Activated CD8-positive, alpha-beta memory T cell treated with anti-CD3 and anti-CD28 coated beads for 48 hours (primary cell): ENCODE measurements at regions not wholly inside any gene's neighbourhood (a gene's known extent, or its start where the extent isn't known, plus 50 kb on each side); places are given as distances from the start of the nearest gene placed in this dataset.
"Not testable (repeated sequence)": the region's sequence is repeated elsewhere in the genome, so short reads cannot be mapped to it uniquely, and the experiment has no call there.

Source experiments
- DNase-seq, 3 experiments: peaks; one replicate each; pipeline ENCODE4 v3.0.0-alpha.2; 2020; ENCODE audit warnings: low read depth in 2 of 3, low spot score in 2 of 3

DNA sequence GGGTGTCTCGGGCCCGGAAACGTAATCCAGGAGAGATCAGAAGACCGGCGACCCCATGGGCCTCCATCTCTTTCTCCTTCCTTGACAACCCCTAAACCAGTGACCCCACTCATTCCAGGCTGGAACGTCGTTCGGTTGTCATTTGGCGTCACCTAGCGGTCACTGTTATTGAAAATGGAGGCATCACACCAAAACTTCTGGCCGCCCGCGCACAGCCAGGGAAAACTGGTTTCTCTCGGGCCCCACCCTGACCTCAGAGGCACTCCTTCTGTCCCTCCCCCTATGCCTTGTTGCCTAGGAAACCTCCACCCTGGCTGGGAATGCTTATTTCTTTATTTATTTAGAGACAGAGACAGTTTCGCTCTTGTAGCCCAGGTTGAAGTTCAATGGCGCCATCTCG lies 2327.3 kb upstream of the TPTE start:
- not testable (repeated sequence) for DNase-seq

DNA sequence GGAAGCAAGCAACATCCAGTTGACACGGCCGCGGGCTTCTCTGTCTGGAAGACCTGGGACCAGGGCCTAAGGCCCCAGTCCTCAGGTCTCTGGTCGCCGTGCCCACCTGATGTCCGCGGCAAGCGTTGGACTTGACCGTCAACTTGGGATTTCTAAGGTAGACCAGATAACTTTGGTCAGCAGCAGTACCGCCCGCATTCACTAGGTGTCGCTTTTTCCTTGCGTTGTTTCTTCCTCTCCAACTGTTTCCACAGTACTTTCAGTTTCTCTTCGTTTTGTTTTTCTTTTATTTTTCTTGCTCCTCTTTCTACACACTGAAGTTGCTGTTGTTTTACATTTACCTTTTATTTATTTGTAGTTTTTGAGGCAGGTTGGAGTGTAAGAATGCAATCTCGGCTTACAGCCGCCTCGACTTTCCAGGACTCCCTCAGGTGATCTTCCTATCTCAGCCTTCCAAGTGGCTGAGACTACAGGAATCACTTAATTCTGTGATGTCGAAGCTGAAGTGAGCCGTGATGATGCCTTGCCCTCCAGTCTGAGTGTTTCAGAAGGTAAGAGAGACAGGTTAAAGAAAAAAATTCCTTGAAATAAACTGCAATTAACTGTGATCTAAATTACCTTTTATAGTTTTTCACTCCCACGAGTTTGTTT lies 2323.9 kb upstream of the TPTE start:
- not testable (repeated sequence) for DNase-seq

DNA sequence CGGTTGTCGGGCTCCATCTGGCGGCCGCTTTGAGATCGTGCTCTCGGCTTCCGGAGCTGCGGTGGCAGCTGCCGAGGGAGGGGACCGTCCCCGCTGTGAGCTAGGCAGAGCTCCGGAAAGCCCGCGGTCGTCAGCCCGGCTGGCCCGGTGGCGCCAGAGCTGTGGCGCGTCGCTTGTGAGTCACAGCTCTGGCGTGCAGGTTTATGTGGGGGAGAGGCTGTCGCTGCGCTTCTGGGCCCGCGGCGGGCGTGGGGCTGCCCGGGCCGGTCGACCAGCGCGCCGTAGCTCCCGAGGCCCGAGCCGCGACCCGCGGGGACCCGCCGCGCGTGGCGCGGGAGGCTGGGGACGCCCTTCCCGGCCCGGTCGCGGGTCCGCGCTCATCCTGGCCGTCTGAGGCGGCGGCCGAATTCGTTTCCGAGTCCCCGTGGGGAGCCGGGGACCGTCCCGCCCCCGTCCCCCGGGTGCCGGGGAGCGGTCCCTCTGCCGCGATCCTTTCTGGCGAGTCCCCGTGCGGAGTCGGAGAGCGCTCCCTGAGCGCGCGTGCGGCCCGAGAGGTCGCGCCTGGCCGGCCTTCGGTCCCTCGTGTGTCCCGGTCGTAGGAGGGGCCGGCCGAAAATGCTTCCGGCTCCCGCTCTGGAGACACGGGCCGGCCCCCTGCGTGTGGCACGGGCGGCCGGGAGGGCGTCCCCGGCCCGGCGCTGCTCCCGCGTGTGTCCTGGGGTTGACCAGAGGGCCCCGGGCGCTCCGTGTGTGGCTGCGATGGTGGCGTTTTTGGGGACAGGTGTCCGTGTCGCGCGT lies 2316.1 kb upstream of the TPTE start:
- DNase-seq = not testable (repeated sequence)

DNA sequence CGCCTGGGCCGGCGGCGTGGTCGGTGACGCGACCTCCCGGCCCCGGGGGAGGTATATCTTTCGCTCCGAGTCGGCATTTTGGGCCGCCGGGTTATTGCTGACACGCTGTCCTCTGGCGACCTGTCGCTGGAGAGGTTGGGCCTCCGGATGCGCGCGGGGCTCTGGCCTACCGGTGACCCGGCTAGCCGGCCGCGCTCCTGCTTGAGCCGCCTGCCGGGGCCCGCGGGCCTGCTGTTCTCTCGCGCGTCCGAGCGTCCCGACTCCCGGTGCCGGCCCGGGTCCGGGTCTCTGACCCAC lies 2315.5 kb upstream of the TPTE start:
- not testable (repeated sequence) for DNase-seq

DNA sequence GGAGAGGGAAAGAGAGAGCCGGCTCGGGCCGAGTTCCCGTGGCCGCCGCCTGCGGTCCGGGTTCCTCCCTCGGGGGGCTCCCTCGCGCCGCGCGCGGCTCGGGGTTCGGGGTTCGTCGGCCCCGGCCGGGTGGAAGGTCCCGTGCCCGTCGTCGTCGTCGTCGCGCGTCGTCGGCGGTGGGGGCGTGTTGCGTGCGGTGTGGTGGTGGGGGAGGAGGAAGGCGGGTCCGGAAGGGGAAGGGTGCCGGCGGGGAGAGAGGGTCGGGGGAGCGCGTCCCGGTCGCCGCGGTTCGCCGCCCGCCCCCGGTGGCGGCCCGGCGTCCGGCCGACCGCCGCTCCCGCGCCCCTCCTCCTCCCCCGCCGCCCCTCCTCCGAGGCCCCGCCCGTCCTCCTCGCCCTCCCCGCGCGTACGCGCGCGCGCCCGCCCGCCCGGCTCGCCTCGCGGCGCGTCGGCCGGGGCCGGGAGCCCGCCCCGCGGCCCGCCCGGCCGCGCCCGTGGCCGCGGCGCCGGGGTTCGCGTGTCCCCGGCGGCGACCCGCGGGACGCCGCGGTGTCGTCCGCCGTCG lies 2308.3 kb upstream of the TPTE start:
- DNase-seq = peak in 1 of 3 experiments; percentile 100

DNA sequence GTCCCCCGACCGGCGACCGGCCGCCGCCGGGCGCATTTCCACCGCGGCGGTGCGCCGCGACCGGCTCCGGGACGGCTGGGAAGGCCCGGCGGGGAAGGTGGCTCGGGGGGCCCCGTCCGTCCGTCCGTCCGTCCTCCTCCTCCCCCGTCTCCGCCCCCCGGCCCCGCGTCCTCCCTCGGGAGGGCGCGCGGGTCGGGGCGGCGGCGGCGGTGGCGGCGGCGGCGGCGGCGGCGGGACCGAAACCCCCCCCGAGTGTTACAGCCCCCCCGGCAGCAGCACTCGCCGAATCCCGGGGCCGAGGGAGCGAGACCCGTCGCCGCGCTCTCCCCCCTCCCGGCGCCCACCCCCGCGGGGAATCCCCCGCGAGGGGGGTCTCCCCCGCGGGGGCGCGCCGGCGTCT lies 2306.8 kb upstream of the TPTE start:
- DNase-seq = not testable (repeated sequence)

DNA sequence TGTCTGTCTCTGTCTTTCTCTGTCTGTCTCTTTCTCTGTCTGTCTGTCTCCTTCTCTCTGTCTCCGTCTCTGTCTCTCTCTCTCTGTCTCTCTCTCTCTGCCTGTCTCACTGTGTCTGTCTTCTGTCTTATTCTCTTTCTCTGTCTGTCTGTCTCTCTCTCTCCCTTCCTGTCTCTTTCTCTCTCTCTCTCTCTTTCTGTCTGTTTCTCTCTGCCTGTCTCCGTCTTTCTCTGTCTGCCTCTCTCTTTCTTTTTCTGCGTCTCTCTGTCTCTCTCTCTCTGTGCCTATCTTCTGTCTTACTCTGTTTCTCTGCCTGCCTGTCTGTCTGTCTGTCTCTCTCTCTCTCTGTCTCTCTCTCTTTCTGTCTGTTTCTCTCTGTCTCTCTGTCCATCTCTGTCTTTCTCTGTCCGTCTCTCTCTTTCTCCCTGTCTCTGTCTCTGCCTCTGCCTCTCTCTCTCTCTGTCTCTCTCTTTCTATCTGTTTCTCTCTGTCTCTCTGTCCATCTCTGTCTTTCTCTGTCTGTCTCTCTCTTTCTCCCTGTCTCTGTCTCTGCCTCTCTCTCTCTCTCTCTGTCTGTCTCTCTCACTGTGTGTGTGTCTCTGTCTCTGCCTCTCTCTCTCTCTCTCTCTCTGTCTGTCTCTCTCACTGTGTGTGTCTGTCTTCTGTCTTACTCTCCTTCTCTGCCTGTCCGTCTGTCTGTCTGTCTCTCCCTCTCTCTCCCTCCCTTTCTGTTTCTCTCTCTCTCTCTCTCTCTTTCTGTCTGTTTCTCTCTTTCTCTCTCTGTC lies 2291.8 kb upstream of the TPTE start:
- not testable (repeated sequence) for DNase-seq

DNA sequence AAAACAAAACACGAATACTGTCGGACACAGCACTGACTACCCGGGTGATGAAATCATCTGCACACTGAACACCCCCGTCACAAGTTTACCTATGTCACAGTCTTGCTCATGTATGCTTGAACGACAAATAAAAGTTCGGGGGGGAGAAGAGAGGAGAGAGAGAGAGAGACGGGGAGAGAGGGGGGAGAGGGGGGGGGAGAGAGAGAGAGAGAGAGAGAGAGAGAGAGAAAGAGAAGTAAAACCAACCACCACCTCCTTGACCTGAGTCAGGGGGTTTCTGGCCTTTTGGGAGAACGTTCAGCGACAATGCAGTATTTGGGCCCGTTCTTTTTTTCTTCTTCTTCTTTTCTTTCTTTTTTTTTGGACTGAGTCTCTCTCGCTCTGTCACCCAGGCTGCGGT lies 2290.1 kb upstream of the TPTE start:
- not testable (repeated sequence) for DNase-seq

DNA sequence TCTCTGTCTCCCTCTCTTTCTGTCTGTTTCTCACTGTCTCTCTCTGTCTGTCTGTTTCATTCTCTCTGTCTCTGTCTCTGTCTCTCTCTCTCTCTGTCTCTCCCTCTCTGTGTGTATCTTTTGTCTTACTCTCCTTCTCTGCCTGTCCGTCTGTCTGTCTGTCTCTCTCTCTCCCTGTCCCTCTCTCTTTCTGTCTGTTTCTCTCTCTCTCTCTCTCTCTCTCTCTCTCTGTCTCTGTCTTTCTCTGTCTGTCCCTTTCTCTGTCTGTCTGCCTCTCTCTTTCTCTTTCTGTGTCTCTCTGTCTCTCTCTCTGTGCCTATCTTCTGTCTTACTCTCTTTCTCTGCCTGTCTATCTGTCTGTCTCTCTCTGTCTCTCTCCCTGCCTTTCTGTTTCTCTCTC lies 2288.4 kb upstream of the TPTE start:
- not testable (repeated sequence) for DNase-seq

DNA sequence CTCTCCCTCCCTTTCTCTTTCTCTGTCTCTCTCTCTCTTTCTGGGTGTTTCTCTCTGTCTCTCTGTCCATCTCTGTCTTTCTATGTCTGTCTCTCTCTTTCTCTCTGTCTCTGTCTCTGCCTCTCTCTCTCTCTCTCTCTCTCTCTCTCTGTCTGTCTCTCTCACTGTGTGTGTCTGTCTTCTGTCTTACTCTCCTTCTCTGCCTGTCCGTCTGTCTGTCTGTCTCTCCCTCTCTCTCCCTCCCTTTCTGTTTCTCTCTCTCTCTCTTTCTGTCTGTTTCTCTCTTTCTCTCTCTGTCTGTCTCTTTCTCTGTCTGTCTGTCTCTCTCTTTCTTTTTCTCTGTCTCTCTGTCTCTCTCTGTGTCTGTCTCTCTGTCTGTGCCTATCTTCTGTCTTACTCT lies 2287.3 kb upstream of the TPTE start:
- not testable (repeated sequence) for DNase-seq

DNA sequence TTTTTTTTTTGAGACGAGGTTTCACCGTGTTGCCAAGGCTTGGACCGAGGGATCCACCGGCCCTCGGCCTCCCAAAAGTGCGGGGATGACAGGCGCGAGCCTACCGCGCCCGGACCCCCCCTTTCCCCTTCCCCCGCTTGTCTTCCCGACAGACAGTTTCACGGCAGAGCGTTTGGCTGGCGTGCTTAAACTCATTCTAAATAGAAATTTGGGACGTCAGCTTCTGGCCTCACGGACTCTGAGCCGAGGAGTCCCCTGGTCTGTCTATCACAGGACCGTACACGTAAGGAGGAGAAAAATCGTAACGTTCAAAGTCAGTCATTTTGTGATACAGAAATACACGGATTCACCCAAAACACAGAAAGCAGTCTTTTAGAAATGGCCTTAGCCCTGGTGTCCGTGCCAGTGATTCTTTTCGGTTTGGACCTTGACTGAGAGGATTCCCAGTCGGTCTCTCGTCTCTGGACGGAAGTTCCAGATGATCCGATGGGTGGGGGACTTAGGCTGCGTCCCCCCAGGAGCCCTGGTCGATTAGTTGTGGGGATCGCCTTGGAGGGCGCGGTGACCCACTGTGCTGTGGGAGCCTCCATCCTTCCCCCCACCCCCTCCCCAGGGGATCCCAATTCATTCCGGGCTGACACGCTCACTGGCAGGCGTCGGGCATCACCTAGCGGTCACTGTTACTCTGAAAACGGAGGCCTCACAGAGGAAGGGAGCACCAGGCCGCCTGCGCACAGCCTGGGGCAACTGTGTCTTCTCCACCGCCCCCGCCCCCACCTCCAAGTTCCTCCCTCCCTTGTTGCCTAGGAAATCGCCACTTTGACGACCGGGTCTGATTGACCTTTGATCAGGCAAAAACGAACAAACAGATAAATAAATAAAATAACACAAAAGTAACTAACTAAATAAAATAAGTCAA lies 2276.4 kb upstream of the TPTE start:
- not testable (repeated sequence) for DNase-seq

DNA sequence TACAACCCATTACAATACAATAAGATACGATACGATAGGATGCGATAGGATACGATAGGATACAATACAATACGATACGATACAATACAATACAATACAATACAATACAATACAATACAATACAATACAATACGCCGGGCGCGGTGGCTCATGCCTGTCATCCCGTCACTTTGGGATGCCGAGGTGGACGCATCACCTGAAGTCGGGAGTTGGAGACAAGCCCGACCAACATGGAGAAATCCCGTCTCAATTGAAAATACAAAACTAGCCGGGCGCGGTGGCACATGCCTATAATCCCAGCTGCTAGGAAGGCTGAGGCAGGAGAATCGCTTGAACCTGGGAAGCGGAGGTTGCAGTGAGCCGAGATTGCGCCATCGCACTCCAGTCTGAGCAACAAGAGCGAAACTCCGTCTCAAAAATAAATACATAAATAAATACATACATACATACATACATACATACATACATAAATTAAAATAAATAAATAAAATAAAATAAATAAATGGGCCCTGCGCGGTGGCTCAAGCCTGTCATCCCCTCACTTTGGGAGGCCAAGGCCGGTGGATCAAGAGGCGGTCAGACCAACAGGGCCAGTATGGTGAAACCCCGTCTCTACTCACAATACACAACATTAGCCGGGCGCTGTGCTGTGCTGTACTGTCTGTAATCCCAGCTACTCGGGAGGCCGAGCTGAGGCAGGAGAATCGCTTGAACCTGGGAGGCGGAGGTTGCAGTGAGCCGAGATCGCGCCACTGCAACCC lies 2275.6 kb upstream of the TPTE start:
- DNase-seq = not testable (repeated sequence)

DNA sequence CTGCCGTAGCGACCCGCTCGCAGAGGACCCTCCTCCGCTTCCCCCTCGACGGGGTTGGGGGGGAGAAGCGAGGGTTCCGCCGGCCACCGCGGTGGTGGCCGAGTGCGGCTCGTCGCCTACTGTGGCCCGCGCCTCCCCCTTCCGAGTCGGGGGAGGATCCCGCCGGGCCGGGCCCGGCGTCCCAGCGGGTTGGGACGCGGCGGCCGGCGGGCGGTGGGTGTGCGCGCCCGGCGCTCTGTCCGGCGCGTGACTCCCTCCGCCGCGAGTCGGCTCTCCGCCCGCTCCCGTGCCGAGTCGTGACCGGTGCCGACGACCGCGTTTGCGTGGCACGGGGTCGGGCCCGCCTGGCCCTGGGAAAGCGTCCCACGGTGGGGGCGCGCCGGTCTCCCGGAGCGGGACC lies 2269.7 kb upstream of the TPTE start:
- DNase-seq = not testable (repeated sequence)

DNA sequence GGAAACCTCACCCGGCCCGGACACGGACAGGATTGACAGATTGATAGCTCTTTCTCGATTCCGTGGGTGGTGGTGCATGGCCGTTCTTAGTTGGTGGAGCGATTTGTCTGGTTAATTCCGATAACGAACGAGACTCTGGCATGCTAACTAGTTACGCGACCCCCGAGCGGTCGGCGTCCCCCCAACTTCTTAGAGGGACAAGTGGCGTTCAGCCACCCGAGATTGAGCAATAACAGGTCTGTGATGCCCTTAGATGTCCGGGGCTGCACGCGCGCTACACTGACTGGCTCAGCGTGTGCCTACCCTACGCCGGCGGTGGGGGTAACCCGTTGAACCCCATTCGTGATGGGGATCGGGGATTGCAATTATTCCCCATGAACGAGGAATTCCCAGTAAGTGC lies 2266.3 kb upstream of the TPTE start:
- DNase-seq = peak in 1 of 3 experiments; percentile 1

DNA sequence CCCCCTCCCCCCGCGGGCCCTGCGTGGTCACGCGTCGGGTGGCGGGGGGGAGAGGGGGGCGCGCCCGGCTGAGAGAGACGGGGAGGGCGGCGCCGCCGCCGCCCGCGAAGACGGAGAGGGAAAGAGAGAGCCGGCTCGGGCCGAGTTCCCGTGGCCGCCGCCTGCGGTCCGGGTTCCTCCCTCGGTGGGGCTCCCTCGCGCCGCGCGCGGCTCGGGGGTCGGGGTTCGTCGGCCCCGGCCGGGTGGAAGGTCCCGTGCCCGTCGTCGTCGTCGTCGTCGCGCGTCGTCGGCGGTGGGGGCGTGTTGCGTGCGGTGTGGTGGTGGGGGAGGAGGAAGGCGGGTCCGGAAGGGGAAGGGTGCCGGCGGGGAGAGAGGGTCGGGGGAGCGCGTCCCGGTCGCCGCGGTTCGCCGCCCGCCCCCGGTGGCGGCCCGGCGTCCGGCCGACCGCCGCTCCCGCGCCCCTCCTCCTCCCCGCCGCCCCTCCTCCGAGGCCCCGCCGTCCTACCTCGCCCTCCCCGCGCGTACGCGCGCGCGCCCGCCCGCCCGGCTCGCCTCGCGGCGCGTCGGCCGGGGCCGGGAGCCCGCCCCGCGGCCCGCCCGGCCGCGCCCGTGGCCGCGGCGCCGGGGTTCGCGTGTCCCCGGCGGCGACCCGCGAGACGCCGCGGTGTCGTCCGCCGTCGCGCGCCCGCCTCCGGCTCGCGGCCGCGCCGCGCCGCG lies 2264.1 kb upstream of the TPTE start:
- DNase-seq = peak; percentile 13 to 40 (median 18)

DNA sequence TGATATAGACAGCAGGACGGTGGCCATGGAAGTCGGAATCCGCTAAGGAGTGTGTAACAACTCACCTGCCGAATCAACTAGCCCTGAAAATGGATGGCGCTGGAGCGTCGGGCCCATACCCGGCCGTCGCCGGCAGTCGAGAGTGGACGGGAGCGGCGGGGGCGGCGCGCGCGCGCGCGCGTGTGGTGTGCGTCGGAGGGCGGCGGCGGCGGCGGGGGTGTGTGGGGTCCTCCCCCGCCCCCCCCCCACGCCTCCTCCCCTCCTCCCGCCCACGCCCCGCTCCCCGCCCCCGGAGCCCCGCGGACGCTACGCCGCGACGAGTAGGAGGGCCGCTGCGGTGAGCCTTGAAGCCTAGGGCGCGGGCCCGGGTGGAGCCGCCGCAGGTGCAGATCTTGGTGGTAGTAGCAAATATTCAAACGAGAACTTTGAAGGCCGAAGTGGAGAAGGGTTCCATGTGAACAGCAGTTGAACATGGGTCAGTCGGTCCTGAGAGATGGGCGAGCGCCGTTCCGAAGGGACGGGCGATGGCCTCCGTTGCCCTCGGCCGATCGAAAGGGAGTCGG lies 2261.2 kb upstream of the TPTE start:
- DNase-seq = not testable (repeated sequence)
